HepG2 (cell line): ENCODE measurements at regions not wholly inside any gene's neighbourhood (a gene's known extent, or its start where the extent isn't known, plus 50 kb on each side); places are given as distances from the start of the nearest gene placed in this dataset.

Experiments
- ETV5 ChIP-seq: IDR thresholded peaks from 2 replicates; pipeline ENCODE4 v1.6.1; 2018; ENCODE audit warnings: missing biosample characterization, missing genetic modification reagents, inconsistent platforms, borderline replicate concordance
- FIP1L1 ChIP-seq: fragments of 200-400 bp; formaldehyde crosslinking; IDR thresholded peaks from 2 replicates; pipeline ENCODE4 v1.6.1; 2018; ENCODE audit warnings: low read depth, mild to moderate bottlenecking, low read length, moderate library complexity, borderline replicate concordance; ENCODE audit not compliant: insufficient read depth
- NFYB ChIP-seq: sonication (generic); formaldehyde crosslinking; IDR thresholded peaks from 2 replicates; pipeline ENCODE4 v1.4.0; 2020; ENCODE audit warnings: missing genetic modification reagents
- PHF20 ChIP-seq: sonication (generic); formaldehyde crosslinking; IDR thresholded peaks from 2 replicates; pipeline ENCODE4 v1.5.0; 2020; ENCODE audit warnings: mild to moderate bottlenecking, missing genetic modification reagents
- PTBP1 ChIP-seq: fragments of 200-400 bp; formaldehyde crosslinking; IDR thresholded peaks from 2 replicates; pipeline ENCODE4 v1.6.1; 2018; ENCODE audit warnings: low read length, low read depth; ENCODE audit not compliant: poor library complexity, severe bottlenecking
- RNF2 ChIP-seq: fragments of 450-650 bp; conservative IDR thresholded peaks from 2 replicates; pipeline ENCODE4 v1.6.1; 2016; ENCODE audit warnings: low read depth
- ZNF124 ChIP-seq: sonication (generic); formaldehyde crosslinking; IDR thresholded peaks from 2 replicates; pipeline ENCODE4 v1.4.0; 2020; ENCODE audit warnings: missing genetic modification reagents
- ZNF629 ChIP-seq: sonication (generic); formaldehyde crosslinking; conservative IDR thresholded peaks from 2 replicates; pipeline ENCODE4 v1.5.0; 2020; ENCODE audit warnings: missing genetic modification reagents
- ZNF672 ChIP-seq: sonication (generic); formaldehyde crosslinking; IDR thresholded peaks from 2 replicates; pipeline ENCODE4 v1.8.1; 2022; ENCODE audit warnings: missing genetic modification reagents
- TF ChIP-seq, protein P1 (sequence below): sonication (generic); formaldehyde crosslinking; IDR thresholded peaks from 2 replicates; pipeline ENCODE4 v1.4.0; 2020; ENCODE audit warnings: mild to moderate bottlenecking, low read depth, missing genetic modification reagents
- TF ChIP-seq, protein P2 (sequence below): sonication (generic); formaldehyde crosslinking; IDR thresholded peaks from 2 replicates; pipeline ENCODE4 v1.5.0; 2020; ENCODE audit warnings: mild to moderate bottlenecking, missing genetic modification reagents, moderate library complexity
- TF ChIP-seq, protein P3 (sequence below): sonication (generic); formaldehyde crosslinking; IDR thresholded peaks from 2 replicates; pipeline ENCODE4 v1.5.1; 2020; ENCODE audit warnings: mild to moderate bottlenecking, missing genetic modification reagents, moderate library complexity

DNA sequence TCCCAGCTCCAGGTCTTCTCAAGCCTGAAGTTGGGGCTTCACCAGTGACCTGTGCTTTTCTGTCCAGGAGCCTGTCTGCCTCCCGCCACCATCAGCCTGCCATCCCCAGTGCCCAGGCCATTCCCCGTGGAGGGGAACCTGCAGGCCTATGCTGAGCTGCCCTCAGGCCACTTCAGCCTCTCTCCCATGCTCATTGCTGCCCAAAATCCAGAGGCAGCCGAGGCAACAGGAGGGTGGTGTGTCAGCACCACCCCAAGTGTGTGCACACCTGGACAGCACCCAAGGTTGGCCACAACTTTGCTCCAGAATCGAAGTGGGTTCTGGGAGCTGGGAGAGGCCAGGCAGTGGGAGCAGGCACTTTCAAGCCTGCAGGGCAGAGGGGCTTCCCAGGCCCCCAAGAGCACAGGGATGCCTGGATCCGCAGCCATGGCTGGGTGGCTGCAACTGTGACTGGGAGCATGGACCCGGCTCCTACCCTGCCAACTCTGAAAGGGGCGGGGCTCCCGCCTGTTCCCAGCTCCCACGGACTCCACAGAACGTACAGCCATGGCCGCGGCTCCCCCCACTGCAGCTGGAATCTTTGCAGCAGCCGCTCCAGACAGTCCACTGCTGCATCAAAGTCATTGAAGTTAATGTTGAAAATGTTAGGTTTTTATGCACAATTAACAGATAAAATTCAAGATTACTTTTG is 1747.0 kb downstream of the OLFM4 start:
- TF ChIP-seq ZNF124 (CRISPR knock-in tag) (no peak), NFYB (CRISPR knock-in tag) (no peak), ETV5 (no peak), PHF20 (CRISPR knock-in tag) (no peak), ZNF629 (no peak), ZNF672 (CRISPR knock-in tag) (no peak), FIP1L1 (no peak), RNF2 (no peak), PTBP1 (no peak)
- TF ChIP-seq, protein P1, sequence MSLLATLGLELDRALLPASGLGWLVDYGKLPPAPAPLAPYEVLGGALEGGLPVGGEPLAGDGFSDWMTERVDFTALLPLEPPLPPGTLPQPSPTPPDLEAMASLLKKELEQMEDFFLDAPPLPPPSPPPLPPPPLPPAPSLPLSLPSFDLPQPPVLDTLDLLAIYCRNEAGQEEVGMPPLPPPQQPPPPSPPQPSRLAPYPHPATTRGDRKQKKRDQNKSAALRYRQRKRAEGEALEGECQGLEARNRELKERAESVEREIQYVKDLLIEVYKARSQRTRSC, result no peak
- TF ChIP-seq, protein P2, sequence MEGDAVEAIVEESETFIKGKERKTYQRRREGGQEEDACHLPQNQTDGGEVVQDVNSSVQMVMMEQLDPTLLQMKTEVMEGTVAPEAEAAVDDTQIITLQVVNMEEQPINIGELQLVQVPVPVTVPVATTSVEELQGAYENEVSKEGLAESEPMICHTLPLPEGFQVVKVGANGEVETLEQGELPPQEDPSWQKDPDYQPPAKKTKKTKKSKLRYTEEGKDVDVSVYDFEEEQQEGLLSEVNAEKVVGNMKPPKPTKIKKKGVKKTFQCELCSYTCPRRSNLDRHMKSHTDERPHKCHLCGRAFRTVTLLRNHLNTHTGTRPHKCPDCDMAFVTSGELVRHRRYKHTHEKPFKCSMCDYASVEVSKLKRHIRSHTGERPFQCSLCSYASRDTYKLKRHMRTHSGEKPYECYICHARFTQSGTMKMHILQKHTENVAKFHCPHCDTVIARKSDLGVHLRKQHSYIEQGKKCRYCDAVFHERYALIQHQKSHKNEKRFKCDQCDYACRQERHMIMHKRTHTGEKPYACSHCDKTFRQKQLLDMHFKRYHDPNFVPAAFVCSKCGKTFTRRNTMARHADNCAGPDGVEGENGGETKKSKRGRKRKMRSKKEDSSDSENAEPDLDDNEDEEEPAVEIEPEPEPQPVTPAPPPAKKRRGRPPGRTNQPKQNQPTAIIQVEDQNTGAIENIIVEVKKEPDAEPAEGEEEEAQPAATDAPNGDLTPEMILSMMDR, result no peak
- TF ChIP-seq, protein P3, sequence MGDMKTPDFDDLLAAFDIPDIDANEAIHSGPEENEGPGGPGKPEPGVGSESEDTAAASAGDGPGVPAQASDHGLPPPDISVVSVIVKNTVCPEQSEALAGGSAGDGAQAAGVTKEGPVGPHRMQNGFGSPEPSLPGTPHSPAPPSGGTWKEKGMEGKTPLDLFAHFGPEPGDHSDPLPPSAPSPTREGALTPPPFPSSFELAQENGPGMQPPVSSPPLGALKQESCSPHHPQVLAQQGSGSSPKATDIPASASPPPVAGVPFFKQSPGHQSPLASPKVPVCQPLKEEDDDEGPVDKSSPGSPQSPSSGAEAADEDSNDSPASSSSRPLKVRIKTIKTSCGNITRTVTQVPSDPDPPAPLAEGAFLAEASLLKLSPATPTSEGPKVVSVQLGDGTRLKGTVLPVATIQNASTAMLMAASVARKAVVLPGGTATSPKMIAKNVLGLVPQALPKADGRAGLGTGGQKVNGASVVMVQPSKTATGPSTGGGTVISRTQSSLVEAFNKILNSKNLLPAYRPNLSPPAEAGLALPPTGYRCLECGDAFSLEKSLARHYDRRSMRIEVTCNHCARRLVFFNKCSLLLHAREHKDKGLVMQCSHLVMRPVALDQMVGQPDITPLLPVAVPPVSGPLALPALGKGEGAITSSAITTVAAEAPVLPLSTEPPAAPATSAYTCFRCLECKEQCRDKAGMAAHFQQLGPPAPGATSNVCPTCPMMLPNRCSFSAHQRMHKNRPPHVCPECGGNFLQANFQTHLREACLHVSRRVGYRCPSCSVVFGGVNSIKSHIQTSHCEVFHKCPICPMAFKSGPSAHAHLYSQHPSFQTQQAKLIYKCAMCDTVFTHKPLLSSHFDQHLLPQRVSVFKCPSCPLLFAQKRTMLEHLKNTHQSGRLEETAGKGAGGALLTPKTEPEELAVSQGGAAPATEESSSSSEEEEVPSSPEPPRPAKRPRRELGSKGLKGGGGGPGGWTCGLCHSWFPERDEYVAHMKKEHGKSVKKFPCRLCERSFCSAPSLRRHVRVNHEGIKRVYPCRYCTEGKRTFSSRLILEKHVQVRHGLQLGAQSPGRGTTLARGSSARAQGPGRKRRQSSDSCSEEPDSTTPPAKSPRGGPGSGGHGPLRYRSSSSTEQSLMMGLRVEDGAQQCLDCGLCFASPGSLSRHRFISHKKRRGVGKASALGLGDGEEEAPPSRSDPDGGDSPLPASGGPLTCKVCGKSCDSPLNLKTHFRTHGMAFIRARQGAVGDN (CRISPR knock-in tag), result no peak
